Prostate gland (tissue), 2 donors: ENCODE measurements at regions not wholly inside any gene's neighbourhood (a gene's known extent, or its start where the extent isn't known, plus 50 kb on each side); places are given as distances from the start of the nearest gene placed in this dataset.
"Not testable (repeated sequence)": the region's sequence is repeated elsewhere in the genome, so short reads cannot be mapped to it uniquely, and the experiment has no call there.

Source experiments
- DNase-seq: peaks from one replicate; pipeline ENCODE4 v3.0.0-alpha.2; 2019; ENCODE audit warnings: low spot score
- H3K27ac ChIP-seq, 2 donors: fragments of 200-600 bp; sonication (generic); 2 replicates each; pipeline ENCODE4 v1.5.1; 2017 to 2019
- H3K27me3 ChIP-seq: fragments of 200-600 bp; sonication (generic); replicated peaks from 2 replicates; pipeline ENCODE4 v1.5.1; 2019; ENCODE audit not compliant: insufficient read depth
- H3K36me3 ChIP-seq, 2 donors: fragments of 200-600 bp; sonication (generic); 1 replicate in 1 of 2; 2 replicates in 1 of 2; pipeline versions ENCODE4 v1.5.1 to v1.8.1; 2017 to 2019
- H3K4me1 ChIP-seq: fragments of 200-600 bp; sonication (generic); replicated peaks from 2 replicates; pipeline ENCODE4 v1.5.1; 2019
- H3K4me3 ChIP-seq, 2 donors: fragments of 200-600 bp; sonication (generic); 2 replicates each; pipeline ENCODE4 v1.5.1; 2017 to 2019
- H3K9me3 ChIP-seq: fragments of 200-600 bp; sonication (generic); 2 replicates; pipeline ENCODE4 v1.5.1; 2017
- CTCF ChIP-seq, 4 experiments: fragments of 200-600 bp in 2 of 4; fragments of 450-650 bp in 2 of 4; sonication (generic) in 2 of 4; IDR thresholded peaks; 1 replicate in 3 of 4; 2 replicates in 1 of 4; pipeline ENCODE4 v1.5.1; 2016 to 2019; ENCODE audit warnings: antibody characterized with exemption in 4 of 4, mild to moderate bottlenecking in 2 of 4, moderate library complexity in 2 of 4
- POLR2A ChIP-seq: fragments of 450-650 bp; IDR thresholded peaks from one replicate; pipeline ENCODE4 v1.6.1; 2016; ENCODE audit warnings: antibody characterized with exemption, mild to moderate bottlenecking
- POLR2AphosphoS5 ChIP-seq: sonication (generic); formaldehyde crosslinking; IDR thresholded peaks from one replicate; pipeline ENCODE4 v1.6.1; 2017; ENCODE audit warnings: antibody characterized with exemption
- WGBS: methylation state at CpG from one replicate; pipeline ENCODE4 v1.1.5; 2018; 5-methylcytosine and 5-hydroxymethylcytosine counted together
- intact Hi-C: fragments of 100-400 bp; cut with DNase I; formaldehyde crosslinking; loops from one replicate; pipeline ENCODE4 v1.14.2; 2022

- no peaks in the 10 kb centered on the region for H3K9me3 ChIP-seq
- TF ChIP-seq POLR2AphosphoS5 = no peak
- no peak for TF ChIP-seq POLR2A
- no peak for TF ChIP-seq CTCF (IDR thresholded peaks at IDR 0.05)
- intact Hi-C loops = no loop called here
- DNase-seq = no peak
- H3K4me3 ChIP-seq = no peak overlapping the region
- H3K27me3 ChIP-seq = no peaks in the 10 kb centered on the region
- no peaks in the 10 kb centered on the region for H3K4me1 ChIP-seq
- no peaks in the 10 kb centered on the region for H3K36me3 ChIP-seq
- WGBS = 65% methylated on average over 3 of the region's 3 CpGs
- H3K27ac ChIP-seq = no peak overlapping the region
Observed at GRCh38 chr6:69456086-69456485, 340.7 kb downstream of the LMBRD1 start.

DNA sequence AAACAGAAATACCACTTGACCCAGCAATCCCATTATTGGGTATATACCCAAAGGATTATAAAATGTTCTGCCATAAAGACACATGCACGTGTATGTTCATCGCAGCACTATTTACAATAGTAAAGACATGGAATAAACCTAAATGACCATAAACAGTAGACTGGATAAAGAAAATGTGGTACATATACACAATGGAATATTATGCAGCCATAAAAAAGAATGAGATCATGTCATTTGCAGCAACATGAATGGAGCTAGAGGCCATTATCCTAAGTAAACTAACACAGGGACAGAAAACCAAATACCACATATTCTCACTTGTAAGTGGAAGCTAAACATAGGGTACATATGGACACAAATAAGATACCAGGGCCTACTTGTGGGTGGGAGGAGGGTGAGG is 342.2 kb downstream of the LMBRD1 start:
- intact Hi-C loops, H3K27me3 ChIP-seq, H3K36me3 ChIP-seq, H3K4me1 ChIP-seq, H3K4me3 ChIP-seq, DNase-seq, H3K27ac ChIP-seq, H3K9me3 ChIP-seq: not testable (repeated sequence)
- WGBS = 98% methylated on average over 2 of the region's 2 CpGs

GRCh38 chr6:69450493-69450892 is 346.3 kb downstream of the LMBRD1 start:
- H3K27me3 ChIP-seq, H3K9me3 ChIP-seq, H3K4me1 ChIP-seq, intact Hi-C loops, H3K36me3 ChIP-seq, H3K27ac ChIP-seq, DNase-seq, H3K4me3 ChIP-seq: not testable (repeated sequence)
- WGBS = 59% methylated on average over 3 of the region's 3 CpGs

DNA sequence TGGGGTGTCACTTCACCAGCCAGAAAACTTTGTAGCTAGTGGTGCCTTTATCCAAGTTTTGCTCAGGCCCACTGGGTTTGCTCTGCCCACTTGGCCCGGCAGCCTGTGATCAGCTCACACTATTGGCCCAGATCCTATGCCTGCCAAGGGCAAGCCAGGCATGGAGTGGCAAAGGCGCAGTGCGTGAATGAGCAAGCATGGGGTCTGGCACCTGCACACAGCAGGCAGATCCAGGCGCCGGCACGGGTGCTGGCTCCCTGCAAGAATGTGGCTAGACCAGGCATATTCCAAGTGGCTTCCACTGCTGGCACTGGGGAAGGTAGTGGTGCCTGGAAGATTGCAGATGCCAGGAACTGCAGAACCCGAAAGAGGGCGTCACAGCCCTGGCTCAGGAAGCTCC is 346.9 kb downstream of the LMBRD1 start:
- no peak overlapping the region for H3K4me3 ChIP-seq
- no peak overlapping the region for H3K27ac ChIP-seq
- TF ChIP-seq POLR2AphosphoS5 (no peak), POLR2A (no peak), CTCF (IDR thresholded peaks at IDR 0.05) (no peak)
- DNase-seq = no peak
- 96% methylated on average over 8 of the region's 8 CpGs for WGBS
- H3K4me1 ChIP-seq = no peaks in the 10 kb centered on the region
- H3K36me3 ChIP-seq = no peaks in the 10 kb centered on the region
- no peaks in the 10 kb centered on the region for H3K27me3 ChIP-seq
- intact Hi-C loops = no loop called here
- H3K9me3 ChIP-seq = no peaks in the 10 kb centered on the region
